Stomach (tissue), 4 donors: ENCODE measurements at regions not wholly inside any gene's neighbourhood (a gene's known extent, or its start where the extent isn't known, plus 50 kb on each side); places are given as distances from the start of the nearest gene placed in this dataset.

ENCODE experiments used
- EP300 ChIP-seq: sonication (generic); formaldehyde crosslinking; IDR thresholded peaks from one replicate; pipeline ENCODE4 v1.6.1; 2017; ENCODE audit warnings: antibody characterized with exemption
- POLR2A ChIP-seq, 4 donors: fragments of 450-650 bp; IDR thresholded peaks; one replicate each; pipeline ENCODE4 v1.6.1; 2016; ENCODE audit warnings: antibody characterized with exemption in 4 of 4, control low read depth in 2 of 4, mild to moderate bottlenecking in 1 of 4, moderate library complexity in 1 of 4
- POLR2AphosphoS5 ChIP-seq, 3 donors: sonication (generic); formaldehyde crosslinking; IDR thresholded peaks; one replicate each; pipeline ENCODE4 v1.6.1; 2016; ENCODE audit warnings: antibody characterized with exemption in 3 of 3
- TF ChIP-seq, protein P1 (sequence below), 7 experiments: fragments of 450-650 bp in 4 of 7; fragments of 200-600 bp in 3 of 7; sonication (generic) in 3 of 7; IDR thresholded peaks; one replicate each; pipeline ENCODE4 v1.5.1; 2016 to 2019; ENCODE audit warnings: antibody characterized with exemption in 7 of 7, control low read depth in 2 of 7, mild to moderate bottlenecking in 1 of 7

DNA sequence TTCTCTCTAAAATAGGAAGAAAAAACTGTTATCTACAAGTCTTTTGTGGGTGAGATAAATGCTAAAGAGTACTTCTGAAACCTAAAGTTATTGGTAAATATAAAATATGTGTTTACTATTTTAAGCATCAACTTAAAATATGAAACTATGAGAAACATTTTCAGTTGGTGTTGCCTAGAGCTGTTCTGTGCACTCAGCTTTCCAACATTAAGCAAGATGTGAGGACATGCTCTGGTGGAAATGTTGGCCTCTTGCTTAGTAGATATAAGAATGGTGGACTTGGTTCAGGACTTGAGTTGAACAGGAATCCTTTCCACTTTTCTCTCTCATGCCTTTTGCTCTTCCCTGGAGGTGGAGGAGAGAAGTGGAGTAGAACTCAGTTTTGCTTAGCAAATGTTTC is 164.1 kb upstream of the PELI2 start:
- TF ChIP-seq POLR2AphosphoS5 (IDR thresholded peaks at IDR 0.05) (no peak), POLR2A (IDR thresholded peaks at IDR 0.05) (no peak), EP300 (no peak)
- TF ChIP-seq, protein P1, sequence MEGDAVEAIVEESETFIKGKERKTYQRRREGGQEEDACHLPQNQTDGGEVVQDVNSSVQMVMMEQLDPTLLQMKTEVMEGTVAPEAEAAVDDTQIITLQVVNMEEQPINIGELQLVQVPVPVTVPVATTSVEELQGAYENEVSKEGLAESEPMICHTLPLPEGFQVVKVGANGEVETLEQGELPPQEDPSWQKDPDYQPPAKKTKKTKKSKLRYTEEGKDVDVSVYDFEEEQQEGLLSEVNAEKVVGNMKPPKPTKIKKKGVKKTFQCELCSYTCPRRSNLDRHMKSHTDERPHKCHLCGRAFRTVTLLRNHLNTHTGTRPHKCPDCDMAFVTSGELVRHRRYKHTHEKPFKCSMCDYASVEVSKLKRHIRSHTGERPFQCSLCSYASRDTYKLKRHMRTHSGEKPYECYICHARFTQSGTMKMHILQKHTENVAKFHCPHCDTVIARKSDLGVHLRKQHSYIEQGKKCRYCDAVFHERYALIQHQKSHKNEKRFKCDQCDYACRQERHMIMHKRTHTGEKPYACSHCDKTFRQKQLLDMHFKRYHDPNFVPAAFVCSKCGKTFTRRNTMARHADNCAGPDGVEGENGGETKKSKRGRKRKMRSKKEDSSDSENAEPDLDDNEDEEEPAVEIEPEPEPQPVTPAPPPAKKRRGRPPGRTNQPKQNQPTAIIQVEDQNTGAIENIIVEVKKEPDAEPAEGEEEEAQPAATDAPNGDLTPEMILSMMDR (IDR thresholded peaks at IDR 0.05): no peak
